Activated naive CD4-positive, alpha-beta T cell treated with anti-CD3 and anti-CD28 coated beads for 36 hours (primary cell): ENCODE measurements at regions not wholly inside any gene's neighbourhood (a gene's known extent, or its start where the extent isn't known, plus 50 kb on each side); places are given as distances from the start of the nearest gene placed in this dataset.

Experiments used
- CTCF ChIA-PET: fragments of 350-600 bp; sonication (Branson Sonifier 250); formaldehyde crosslinking; loops from one replicate; lab custom pipeline; 2021; ENCODE audit warnings: antibody characterized with exemption; lab: Charles Lee
- DNase-seq: peaks from one replicate; pipeline ENCODE4 v3.0.0-alpha.2; 2020
- H3K27ac Mint-ChIP-seq: one replicate; pipeline ENCODE4 v1.8.0; 2021; ENCODE audit warnings: mild to moderate bottlenecking, mixed read lengths
- H3K27me3 Mint-ChIP-seq: one replicate; pipeline ENCODE4 v1.8.0; 2021; ENCODE audit warnings: low read depth, mixed read lengths
- H3K36me3 Mint-ChIP-seq: one replicate; pipeline ENCODE4 v1.8.0; 2021; ENCODE audit warnings: low read depth, mixed read lengths
- H3K4me1 Mint-ChIP-seq: one replicate; pipeline ENCODE4 v1.8.0; 2021; ENCODE audit warnings: low read depth, mixed read lengths
- H3K4me3 Mint-ChIP-seq: one replicate; pipeline ENCODE4 v1.8.0; 2021; ENCODE audit warnings: mild to moderate bottlenecking, moderate library complexity, mixed read lengths
- H3K9me3 Mint-ChIP-seq: one replicate; pipeline ENCODE4 v1.8.0; 2021; ENCODE audit warnings: mixed read lengths
- intact Hi-C: fragments of 100-400 bp; cut with micrococcal nuclease; formaldehyde crosslinking; loops from one replicate; pipeline ENCODE4 v1.15.1; 2023

- Mint-ChIP-seq H3K27ac (no peak overlapping the region), H3K4me1 (no peaks in the 10 kb centered on the region)
- intact Hi-C loops, result loop anchor here (5.0 kb wide), 1 partner anchor 112 kb away; no protein-coding TSS in a partner anchor
Observed at GRCh38 chr6:37580176-37580955, 80.7 kb upstream of the CCDC167 start.

GRCh38 chr6:37579444-37580067, 79.9 kb upstream of the CCDC167 start:
- no peaks in the 10 kb centered on the region for H3K4me1 Mint-ChIP-seq
- H3K27ac Mint-ChIP-seq, result no peak overlapping the region
- no peaks in the 10 kb centered on the region for H3K9me3 Mint-ChIP-seq
- no peak overlapping the region for H3K4me3 Mint-ChIP-seq
- intact Hi-C loops, result loop anchor here (5.0 kb wide), 1 partner anchor 113 kb away; no protein-coding TSS in a partner anchor
- no peaks in the 10 kb centered on the region for H3K27me3 Mint-ChIP-seq
- no peaks in the 10 kb centered on the region for H3K36me3 Mint-ChIP-seq
- CTCF ChIA-PET, result interaction anchor here (0.6 to 4.7 kb wide), 7 partner anchors 10 to 634 kb away, joined by 3 to 20 read pairs (median 3); no protein-coding TSS in a partner anchor
- DNase-seq, result no peak

More at GRCh38 chr6:37580176-37580955, 80.7 kb upstream of the CCDC167 start:
- no peak overlapping the region for H3K4me3 Mint-ChIP-seq
- no peak for DNase-seq
- H3K36me3 Mint-ChIP-seq, result no peaks in the 10 kb centered on the region
- CTCF ChIA-PET, result interaction anchor here (0.7 to 4.7 kb wide), 5 partner anchors 14 to 635 kb away, joined by 3 to 20 read pairs (median 3); no protein-coding TSS in a partner anchor
- H3K9me3 Mint-ChIP-seq, result no peaks in the 10 kb centered on the region
- H3K27me3 Mint-ChIP-seq, result no peaks in the 10 kb centered on the region

GRCh38 chr6:37578104-37578503, 78.4 kb upstream of the CCDC167 start:
- Mint-ChIP-seq H3K4me3 (no peak overlapping the region), H3K4me1 (no peaks in the 10 kb centered on the region), H3K27ac (no peak overlapping the region), H3K36me3 (no peaks in the 10 kb centered on the region), H3K27me3 (no peaks in the 10 kb centered on the region), H3K9me3 (no peaks in the 10 kb centered on the region)
- CTCF ChIA-PET, result interaction anchor here (4.7 kb wide), 1 partner anchor 11 kb away, joined by 20 read pairs; no protein-coding TSS in a partner anchor
- intact Hi-C loops, result no loop called here
- no peak for DNase-seq

GRCh38 chr6:37576336-37576737, 76.6 kb upstream of the CCDC167 start:
- DNase-seq, result no peak
- intact Hi-C loops, result no loop called here
- Mint-ChIP-seq H3K27ac (no peak overlapping the region), H3K27me3 (no peaks in the 10 kb centered on the region), H3K36me3 (no peaks in the 10 kb centered on the region), H3K4me3 (no peak overlapping the region), H3K9me3 (no peaks in the 10 kb centered on the region), H3K4me1 (no peaks in the 10 kb centered on the region)
- CTCF ChIA-PET, result interaction anchor here (0.6 to 4.7 kb wide), 2 partner anchors 10 to 77 kb away, joined by 3 to 20 read pairs; no protein-coding TSS in a partner anchor

GRCh38 chr6:37575221-37575620, 75.5 kb upstream of the CCDC167 start:
- no peak overlapping the region for H3K4me3 Mint-ChIP-seq
- no peaks in the 10 kb centered on the region for H3K4me1 Mint-ChIP-seq
- intact Hi-C loops, result no loop called here
- CTCF ChIA-PET, result no interaction called here
- H3K36me3 Mint-ChIP-seq, result no peaks in the 10 kb centered on the region
- no peak for DNase-seq
- no peaks in the 10 kb centered on the region for H3K27me3 Mint-ChIP-seq
- no peaks in the 10 kb centered on the region for H3K9me3 Mint-ChIP-seq
- H3K27ac Mint-ChIP-seq, result no peak overlapping the region

- intact Hi-C loops, result no loop called here
- H3K27me3 Mint-ChIP-seq, result no peaks in the 10 kb centered on the region
- H3K4me3 Mint-ChIP-seq, result no peak overlapping the region
- CTCF ChIA-PET, result interaction anchor here (1.1 to 4.0 kb wide), 3 partner anchors 88 to 120 kb away, joined by 3 to 11 read pairs (median 6); no protein-coding TSS in a partner anchor
- no peak for DNase-seq
- no peaks in the 10 kb centered on the region for H3K9me3 Mint-ChIP-seq
- H3K36me3 Mint-ChIP-seq, result no peaks in the 10 kb centered on the region
- no peaks in the 10 kb centered on the region for H3K4me1 Mint-ChIP-seq
- no peak overlapping the region for H3K27ac Mint-ChIP-seq
Observed at GRCh38 chr6:37572334-37572733, 72.6 kb upstream of the CCDC167 start.

- Mint-ChIP-seq H3K27ac (no peak overlapping the region), H3K4me3 (no peak overlapping the region), H3K36me3 (no peaks in the 10 kb centered on the region), H3K4me1 (peaks cover 2% of the 10 kb centered on the region), H3K27me3 (no peaks in the 10 kb centered on the region), H3K9me3 (no peaks in the 10 kb centered on the region)
- CTCF ChIA-PET, result interaction anchor here (0.7 to 4.0 kb wide), 4 partner anchors 11 to 132 kb away, joined by 3 to 11 read pairs (median 5); no protein-coding TSS in a partner anchor
- intact Hi-C loops, result no loop called here
- no peak for DNase-seq
Observed at GRCh38 chr6:37570482-37571133, 70.9 kb upstream of the CCDC167 start.

- Mint-ChIP-seq H3K27me3 (no peaks in the 10 kb centered on the region), H3K27ac (no peak overlapping the region), H3K36me3 (no peaks in the 10 kb centered on the region), H3K9me3 (no peaks in the 10 kb centered on the region), H3K4me1 (peaks cover 2% of the 10 kb centered on the region), H3K4me3 (no peak overlapping the region)
- CTCF ChIA-PET, result interaction anchor here (0.7 to 4.0 kb wide), 6 partner anchors 9 to 131 kb away, joined by 3 to 11 read pairs (median 4); no protein-coding TSS in a partner anchor
- no peak for DNase-seq
- intact Hi-C loops, result loop anchor here (5.0 kb wide), 2 partner anchors 122 to 553 kb away; no protein-coding TSS in a partner anchor
Observed at GRCh38 chr6:37569743-37570481, 70.2 kb upstream of the CCDC167 start.

GRCh38 chr6:37569317-37569716, 69.6 kb upstream of the CCDC167 start:
- Mint-ChIP-seq H3K27me3 (no peaks in the 10 kb centered on the region), H3K27ac (no peak overlapping the region), H3K4me1 (peaks cover 2% of the 10 kb centered on the region), H3K36me3 (no peaks in the 10 kb centered on the region), H3K4me3 (no peak overlapping the region), H3K9me3 (no peaks in the 10 kb centered on the region)
- no peak for DNase-seq
- CTCF ChIA-PET, result interaction anchor here (1.0 to 4.0 kb wide), 4 partner anchors 10 to 123 kb away, joined by 3 to 11 read pairs (median 4); no protein-coding TSS in a partner anchor
- intact Hi-C loops, result loop anchor here (5.0 kb wide), 2 partner anchors 123 to 552 kb away; no protein-coding TSS in a partner anchor

- Mint-ChIP-seq H3K9me3 (no peaks in the 10 kb centered on the region), H3K4me3 (no peak overlapping the region), H3K4me1 (peaks cover 2% of the 10 kb centered on the region), H3K27me3 (no peaks in the 10 kb centered on the region), H3K27ac (no peak overlapping the region), H3K36me3 (no peaks in the 10 kb centered on the region)
- CTCF ChIA-PET, result interaction anchor here (0.6 to 4.7 kb wide), 11 partner anchors 8 to 100 kb away, joined by 3 to 54 read pairs (median 18); no protein-coding TSS in a partner anchor
- no peak for DNase-seq
- intact Hi-C loops, result loop anchor here (1.0 to 5.0 kb wide), 6 partner anchors 30 to 550 kb away; no protein-coding TSS in a partner anchor
Observed at GRCh38 chr6:37566950-37567349, 67.3 kb upstream of the CCDC167 start.
